ENCODE measurements at regions not wholly inside any gene's neighbourhood (a gene's known extent, or its start where the extent isn't known, plus 50 kb on each side); places are given as distances from the start of the nearest gene placed in this dataset.

DNA sequence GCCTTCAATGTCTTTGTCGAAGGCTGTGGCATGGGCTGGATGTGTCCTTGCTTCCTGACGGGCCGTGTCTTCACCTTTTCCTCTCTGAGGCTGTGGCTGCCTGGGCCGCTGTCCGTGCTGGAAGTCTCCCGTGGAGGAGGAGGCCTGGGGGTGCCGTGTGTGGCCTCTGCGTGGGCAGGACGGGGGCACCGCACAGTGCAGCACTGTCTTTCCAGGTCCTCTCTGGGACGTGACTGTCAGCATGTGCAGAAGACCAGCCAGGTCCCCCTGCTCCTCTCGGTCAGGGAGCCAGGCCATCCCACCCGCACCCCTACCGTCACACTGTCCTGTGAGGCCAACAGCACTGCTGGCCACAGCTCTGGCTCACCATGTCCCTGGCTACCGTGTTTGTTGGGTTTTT lies 64.4 kb upstream of the ZNF236 start:
- TF ChIP-seq POLR2A (IDR thresholded peaks at IDR 0.05; ENCODE audit: low read length) (no peak), GATA1 (IDR thresholded peaks at IDR 0.05; ENCODE audit: low read depth, low read length) (no peak)
